WTC11 (cell line): ENCODE measurements at regions not wholly inside any gene's neighbourhood (a gene's known extent, or its start where the extent isn't known, plus 50 kb on each side); places are given as distances from the start of the nearest gene placed in this dataset.

ENCODE experiments used
- ATAC-seq: fragments of 200-7000 bp; cut with Tn5 transposase; 2 replicates; pipeline ENCODE4 v1.10.0; 2021; ENCODE audit warnings: mild to moderate bottlenecking, moderate library complexity
- CTCF ChIA-PET: fragments of 300-600 bp; sonication (Branson Sonifier 250); formaldehyde crosslinking; loops from one replicate; lab custom pipeline; 2021; ENCODE audit warnings: antibody characterized with exemption; lab: Charles Lee
- POLR2A ChIA-PET: fragments of 350-600 bp; sonication (Branson Sonifier 250); formaldehyde crosslinking; loops from one replicate; lab custom pipeline; 2021; ENCODE audit warnings: antibody characterized with exemption; lab: Charles Lee
- DNase-seq: peaks from one replicate; pipeline ENCODE4 v3.0.0; 2021; ENCODE audit warnings: low spot score
- H3K27ac Mint-ChIP-seq: 2 replicates; pipeline ENCODE4 v1.8.0; 2021; ENCODE audit warnings: mixed read lengths
- H3K27me3 Mint-ChIP-seq: 2 replicates; pipeline ENCODE4 v1.8.0; 2021; ENCODE audit warnings: low read depth, mild to moderate bottlenecking, moderate library complexity, mixed read lengths
- H3K36me3 Mint-ChIP-seq: 2 replicates; pipeline ENCODE4 v1.8.0; 2021; ENCODE audit warnings: mixed read lengths
- H3K4me1 Mint-ChIP-seq: 2 replicates; pipeline ENCODE4 v1.8.0; 2022; ENCODE audit warnings: mixed read lengths
- H3K4me3 Mint-ChIP-seq: 2 replicates; pipeline ENCODE4 v1.8.0; 2021; ENCODE audit warnings: mild to moderate bottlenecking, moderate library complexity, mixed read lengths
- H3K9me3 Mint-ChIP-seq: 2 replicates; pipeline ENCODE4 v1.8.0; 2021; ENCODE audit warnings: mixed read lengths
- EMX1 ChIP-seq: fragments of 250-450 bp; sonication (Bioruptor Pico); IDR thresholded peaks from 2 replicates; pipeline ENCODE4 v1.8.0; 2021; ENCODE audit warnings: mild to moderate bottlenecking
- ESRRA ChIP-seq: sonication (generic); formaldehyde crosslinking; IDR thresholded peaks from 2 replicates; pipeline ENCODE4 v1.8.1; 2022; ENCODE audit warnings: mild to moderate bottlenecking, missing genetic modification reagents, borderline replicate concordance
- MYBL2 ChIP-seq: sonication (generic); formaldehyde crosslinking; IDR thresholded peaks from 2 replicates; pipeline ENCODE4 v1.8.1; 2023; ENCODE audit warnings: mild to moderate bottlenecking, moderate library complexity, missing genetic modification reagents
- NFE2L1 ChIP-seq: sonication (generic); formaldehyde crosslinking; IDR thresholded peaks from 2 replicates; pipeline ENCODE4 v1.8.1; 2023; ENCODE audit warnings: missing genetic modification reagents
- ZNF121 ChIP-seq: sonication (generic); formaldehyde crosslinking; IDR thresholded peaks from 2 replicates; pipeline ENCODE4 v1.8.0; 2023; ENCODE audit warnings: missing genetic modification reagents
- ZNF232 ChIP-seq: sonication (generic); formaldehyde crosslinking; IDR thresholded peaks from 2 replicates; pipeline ENCODE4 v1.8.0; 2022; ENCODE audit warnings: mild to moderate bottlenecking, missing genetic modification reagents
- TF ChIP-seq, protein P1 (sequence below): sonication (generic); formaldehyde crosslinking; IDR thresholded peaks from 2 replicates; pipeline ENCODE4 v1.8.0; 2022; ENCODE audit warnings: missing genetic modification reagents
- TF ChIP-seq, protein P2 (sequence below): fragments of 250-450 bp; sonication (Bioruptor Pico); IDR thresholded peaks from 2 replicates; pipeline ENCODE4 v1.9.0; 2021; ENCODE audit warnings: mild to moderate bottlenecking
- TF ChIP-seq, protein P3 (sequence below): sonication (generic); formaldehyde crosslinking; IDR thresholded peaks from 2 replicates; pipeline ENCODE4 v1.8.1; 2022; ENCODE audit warnings: low read depth, missing genetic modification reagents, borderline replicate concordance
- TF ChIP-seq, protein P4 (sequence below): sonication (generic); formaldehyde crosslinking; IDR thresholded peaks from 2 replicates; pipeline ENCODE4 v1.8.0; 2023; ENCODE audit warnings: mild to moderate bottlenecking, missing genetic modification reagents
- TF ChIP-seq, protein P5 (sequence below): sonication (generic); formaldehyde crosslinking; IDR thresholded peaks from 2 replicates; pipeline ENCODE4 v1.8.1; 2023; ENCODE audit warnings: mild to moderate bottlenecking, missing genetic modification reagents, borderline replicate concordance
- TF ChIP-seq, protein P6 (sequence below): sonication (generic); formaldehyde crosslinking; IDR thresholded peaks from 2 replicates; pipeline ENCODE4 v1.8.1; 2023; ENCODE audit warnings: mild to moderate bottlenecking, missing genetic modification reagents
- TF ChIP-seq, protein P7 (sequence below): sonication (generic); formaldehyde crosslinking; IDR thresholded peaks from 2 replicates; pipeline ENCODE4 v1.8.0; 2022; ENCODE audit warnings: mild to moderate bottlenecking, missing genetic modification reagents
- TF ChIP-seq, protein P8 (sequence below): sonication (generic); formaldehyde crosslinking; IDR thresholded peaks from 2 replicates; pipeline ENCODE4 v1.8.0; 2023; ENCODE audit warnings: missing genetic modification reagents

DNA sequence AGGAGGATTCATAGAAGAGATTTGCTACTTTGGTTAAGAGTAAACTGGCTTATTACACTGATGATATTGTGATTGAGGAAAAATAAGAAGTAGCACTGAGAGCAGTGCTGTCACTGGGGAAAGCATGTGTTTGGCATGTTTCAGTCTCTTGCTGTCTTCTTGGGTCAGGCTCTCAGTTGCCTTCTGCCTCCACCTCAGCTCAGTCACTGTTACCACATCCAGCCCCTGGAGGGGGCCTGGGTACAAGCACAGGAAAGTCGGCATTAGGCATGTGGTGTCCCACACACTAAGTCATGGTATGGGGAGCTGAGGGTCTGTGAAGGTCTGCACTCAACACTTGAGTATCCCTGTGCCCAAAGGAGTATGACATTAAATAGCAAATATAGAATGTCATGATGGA is 958.3 kb upstream of the CDH9 start (continued):
- no peak for TF ChIP-seq ZNF232 (CRISPR knock-in tag)
- TF ChIP-seq, protein P1, sequence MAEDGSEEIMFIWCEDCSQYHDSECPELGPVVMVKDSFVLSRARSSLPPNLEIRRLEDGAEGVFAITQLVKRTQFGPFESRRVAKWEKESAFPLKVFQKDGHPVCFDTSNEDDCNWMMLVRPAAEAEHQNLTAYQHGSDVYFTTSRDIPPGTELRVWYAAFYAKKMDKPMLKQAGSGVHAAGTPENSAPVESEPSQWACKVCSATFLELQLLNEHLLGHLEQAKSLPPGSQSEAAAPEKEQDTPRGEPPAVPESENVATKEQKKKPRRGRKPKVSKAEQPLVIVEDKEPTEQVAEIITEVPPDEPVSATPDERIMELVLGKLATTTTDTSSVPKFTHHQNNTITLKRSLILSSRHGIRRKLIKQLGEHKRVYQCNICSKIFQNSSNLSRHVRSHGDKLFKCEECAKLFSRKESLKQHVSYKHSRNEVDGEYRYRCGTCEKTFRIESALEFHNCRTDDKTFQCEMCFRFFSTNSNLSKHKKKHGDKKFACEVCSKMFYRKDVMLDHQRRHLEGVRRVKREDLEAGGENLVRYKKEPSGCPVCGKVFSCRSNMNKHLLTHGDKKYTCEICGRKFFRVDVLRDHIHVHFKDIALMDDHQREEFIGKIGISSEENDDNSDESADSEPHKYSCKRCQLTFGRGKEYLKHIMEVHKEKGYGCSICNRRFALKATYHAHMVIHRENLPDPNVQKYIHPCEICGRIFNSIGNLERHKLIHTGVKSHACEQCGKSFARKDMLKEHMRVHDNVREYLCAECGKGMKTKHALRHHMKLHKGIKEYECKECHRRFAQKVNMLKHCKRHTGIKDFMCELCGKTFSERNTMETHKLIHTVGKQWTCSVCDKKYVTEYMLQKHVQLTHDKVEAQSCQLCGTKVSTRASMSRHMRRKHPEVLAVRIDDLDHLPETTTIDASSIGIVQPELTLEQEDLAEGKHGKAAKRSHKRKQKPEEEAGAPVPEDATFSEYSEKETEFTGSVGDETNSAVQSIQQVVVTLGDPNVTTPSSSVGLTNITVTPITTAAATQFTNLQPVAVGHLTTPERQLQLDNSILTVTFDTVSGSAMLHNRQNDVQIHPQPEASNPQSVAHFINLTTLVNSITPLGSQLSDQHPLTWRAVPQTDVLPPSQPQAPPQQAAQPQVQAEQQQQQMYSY, result no peak
- TF ChIP-seq, protein P2, sequence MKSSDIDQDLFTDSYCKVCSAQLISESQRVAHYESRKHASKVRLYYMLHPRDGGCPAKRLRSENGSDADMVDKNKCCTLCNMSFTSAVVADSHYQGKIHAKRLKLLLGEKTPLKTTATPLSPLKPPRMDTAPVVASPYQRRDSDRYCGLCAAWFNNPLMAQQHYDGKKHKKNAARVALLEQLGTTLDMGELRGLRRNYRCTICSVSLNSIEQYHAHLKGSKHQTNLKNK, result no peak
- TF ChIP-seq, protein P3, sequence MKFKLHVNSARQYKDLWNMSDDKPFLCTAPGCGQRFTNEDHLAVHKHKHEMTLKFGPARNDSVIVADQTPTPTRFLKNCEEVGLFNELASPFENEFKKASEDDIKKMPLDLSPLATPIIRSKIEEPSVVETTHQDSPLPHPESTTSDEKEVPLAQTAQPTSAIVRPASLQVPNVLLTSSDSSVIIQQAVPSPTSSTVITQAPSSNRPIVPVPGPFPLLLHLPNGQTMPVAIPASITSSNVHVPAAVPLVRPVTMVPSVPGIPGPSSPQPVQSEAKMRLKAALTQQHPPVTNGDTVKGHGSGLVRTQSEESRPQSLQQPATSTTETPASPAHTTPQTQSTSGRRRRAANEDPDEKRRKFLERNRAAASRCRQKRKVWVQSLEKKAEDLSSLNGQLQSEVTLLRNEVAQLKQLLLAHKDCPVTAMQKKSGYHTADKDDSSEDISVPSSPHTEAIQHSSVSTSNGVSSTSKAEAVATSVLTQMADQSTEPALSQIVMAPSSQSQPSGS (CRISPR knock-in tag), result no peak
- TF ChIP-seq, protein P4, sequence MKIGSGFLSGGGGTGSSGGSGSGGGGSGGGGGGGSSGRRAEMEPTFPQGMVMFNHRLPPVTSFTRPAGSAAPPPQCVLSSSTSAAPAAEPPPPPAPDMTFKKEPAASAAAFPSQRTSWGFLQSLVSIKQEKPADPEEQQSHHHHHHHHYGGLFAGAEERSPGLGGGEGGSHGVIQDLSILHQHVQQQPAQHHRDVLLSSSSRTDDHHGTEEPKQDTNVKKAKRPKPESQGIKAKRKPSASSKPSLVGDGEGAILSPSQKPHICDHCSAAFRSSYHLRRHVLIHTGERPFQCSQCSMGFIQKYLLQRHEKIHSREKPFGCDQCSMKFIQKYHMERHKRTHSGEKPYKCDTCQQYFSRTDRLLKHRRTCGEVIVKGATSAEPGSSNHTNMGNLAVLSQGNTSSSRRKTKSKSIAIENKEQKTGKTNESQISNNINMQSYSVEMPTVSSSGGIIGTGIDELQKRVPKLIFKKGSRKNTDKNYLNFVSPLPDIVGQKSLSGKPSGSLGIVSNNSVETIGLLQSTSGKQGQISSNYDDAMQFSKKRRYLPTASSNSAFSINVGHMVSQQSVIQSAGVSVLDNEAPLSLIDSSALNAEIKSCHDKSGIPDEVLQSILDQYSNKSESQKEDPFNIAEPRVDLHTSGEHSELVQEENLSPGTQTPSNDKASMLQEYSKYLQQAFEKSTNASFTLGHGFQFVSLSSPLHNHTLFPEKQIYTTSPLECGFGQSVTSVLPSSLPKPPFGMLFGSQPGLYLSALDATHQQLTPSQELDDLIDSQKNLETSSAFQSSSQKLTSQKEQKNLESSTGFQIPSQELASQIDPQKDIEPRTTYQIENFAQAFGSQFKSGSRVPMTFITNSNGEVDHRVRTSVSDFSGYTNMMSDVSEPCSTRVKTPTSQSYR (CRISPR knock-in tag), result no peak
- TF ChIP-seq, protein P5, sequence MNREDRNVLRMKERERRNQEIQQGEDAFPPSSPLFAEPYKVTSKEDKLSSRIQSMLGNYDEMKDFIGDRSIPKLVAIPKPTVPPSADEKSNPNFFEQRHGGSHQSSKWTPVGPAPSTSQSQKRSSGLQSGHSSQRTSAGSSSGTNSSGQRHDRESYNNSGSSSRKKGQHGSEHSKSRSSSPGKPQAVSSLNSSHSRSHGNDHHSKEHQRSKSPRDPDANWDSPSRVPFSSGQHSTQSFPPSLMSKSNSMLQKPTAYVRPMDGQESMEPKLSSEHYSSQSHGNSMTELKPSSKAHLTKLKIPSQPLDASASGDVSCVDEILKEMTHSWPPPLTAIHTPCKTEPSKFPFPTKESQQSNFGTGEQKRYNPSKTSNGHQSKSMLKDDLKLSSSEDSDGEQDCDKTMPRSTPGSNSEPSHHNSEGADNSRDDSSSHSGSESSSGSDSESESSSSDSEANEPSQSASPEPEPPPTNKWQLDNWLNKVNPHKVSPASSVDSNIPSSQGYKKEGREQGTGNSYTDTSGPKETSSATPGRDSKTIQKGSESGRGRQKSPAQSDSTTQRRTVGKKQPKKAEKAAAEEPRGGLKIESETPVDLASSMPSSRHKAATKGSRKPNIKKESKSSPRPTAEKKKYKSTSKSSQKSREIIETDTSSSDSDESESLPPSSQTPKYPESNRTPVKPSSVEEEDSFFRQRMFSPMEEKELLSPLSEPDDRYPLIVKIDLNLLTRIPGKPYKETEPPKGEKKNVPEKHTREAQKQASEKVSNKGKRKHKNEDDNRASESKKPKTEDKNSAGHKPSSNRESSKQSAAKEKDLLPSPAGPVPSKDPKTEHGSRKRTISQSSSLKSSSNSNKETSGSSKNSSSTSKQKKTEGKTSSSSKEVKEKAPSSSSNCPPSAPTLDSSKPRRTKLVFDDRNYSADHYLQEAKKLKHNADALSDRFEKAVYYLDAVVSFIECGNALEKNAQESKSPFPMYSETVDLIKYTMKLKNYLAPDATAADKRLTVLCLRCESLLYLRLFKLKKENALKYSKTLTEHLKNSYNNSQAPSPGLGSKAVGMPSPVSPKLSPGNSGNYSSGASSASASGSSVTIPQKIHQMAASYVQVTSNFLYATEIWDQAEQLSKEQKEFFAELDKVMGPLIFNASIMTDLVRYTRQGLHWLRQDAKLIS, result no peak
- no peak for TF ChIP-seq NFE2L1
- TF ChIP-seq, protein P6, sequence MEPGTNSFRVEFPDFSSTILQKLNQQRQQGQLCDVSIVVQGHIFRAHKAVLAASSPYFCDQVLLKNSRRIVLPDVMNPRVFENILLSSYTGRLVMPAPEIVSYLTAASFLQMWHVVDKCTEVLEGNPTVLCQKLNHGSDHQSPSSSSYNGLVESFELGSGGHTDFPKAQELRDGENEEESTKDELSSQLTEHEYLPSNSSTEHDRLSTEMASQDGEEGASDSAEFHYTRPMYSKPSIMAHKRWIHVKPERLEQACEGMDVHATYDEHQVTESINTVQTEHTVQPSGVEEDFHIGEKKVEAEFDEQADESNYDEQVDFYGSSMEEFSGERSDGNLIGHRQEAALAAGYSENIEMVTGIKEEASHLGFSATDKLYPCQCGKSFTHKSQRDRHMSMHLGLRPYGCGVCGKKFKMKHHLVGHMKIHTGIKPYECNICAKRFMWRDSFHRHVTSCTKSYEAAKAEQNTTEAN, result no peak
- TF ChIP-seq, protein P7, sequence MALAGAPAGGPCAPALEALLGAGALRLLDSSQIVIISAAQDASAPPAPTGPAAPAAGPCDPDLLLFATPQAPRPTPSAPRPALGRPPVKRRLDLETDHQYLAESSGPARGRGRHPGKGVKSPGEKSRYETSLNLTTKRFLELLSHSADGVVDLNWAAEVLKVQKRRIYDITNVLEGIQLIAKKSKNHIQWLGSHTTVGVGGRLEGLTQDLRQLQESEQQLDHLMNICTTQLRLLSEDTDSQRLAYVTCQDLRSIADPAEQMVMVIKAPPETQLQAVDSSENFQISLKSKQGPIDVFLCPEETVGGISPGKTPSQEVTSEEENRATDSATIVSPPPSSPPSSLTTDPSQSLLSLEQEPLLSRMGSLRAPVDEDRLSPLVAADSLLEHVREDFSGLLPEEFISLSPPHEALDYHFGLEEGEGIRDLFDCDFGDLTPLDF (CRISPR knock-in tag), result no peak

DNA sequence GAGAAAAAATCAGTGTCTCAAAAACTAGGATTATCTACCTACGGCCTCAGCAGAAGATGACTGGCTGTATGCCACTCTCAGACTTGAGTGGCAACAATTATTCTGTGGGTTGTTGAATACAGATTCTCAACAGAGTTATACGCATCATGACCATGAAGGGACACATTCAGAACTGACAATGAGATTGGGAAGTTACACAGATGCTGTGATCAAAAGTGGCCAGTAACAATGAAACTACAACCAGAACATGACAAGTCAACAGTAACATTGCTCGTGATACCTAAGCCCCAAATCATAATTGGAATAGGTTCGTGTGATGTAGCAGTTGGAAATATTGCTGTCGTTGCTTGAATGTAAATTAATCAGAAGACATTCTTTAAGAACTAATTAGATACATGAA is 957.5 kb upstream of the CDH9 start:
- Mint-ChIP-seq H3K4me1 (no peaks in the 10 kb centered on the region), H3K4me3 (no peak overlapping the region), H3K27ac (no peak overlapping the region), H3K36me3 (no peaks in the 10 kb centered on the region; the same call in 1 of the 2 replicates)
- ATAC-seq, result no peak
- no peak for DNase-seq
- TF ChIP-seq EMX1 (CRISPR knock-in tag) (no peak), MYBL2 (CRISPR knock-in tag) (no peak), ESRRA (no peak), ZNF121 (CRISPR knock-in tag) (no peak)
- TF ChIP-seq, protein P8, sequence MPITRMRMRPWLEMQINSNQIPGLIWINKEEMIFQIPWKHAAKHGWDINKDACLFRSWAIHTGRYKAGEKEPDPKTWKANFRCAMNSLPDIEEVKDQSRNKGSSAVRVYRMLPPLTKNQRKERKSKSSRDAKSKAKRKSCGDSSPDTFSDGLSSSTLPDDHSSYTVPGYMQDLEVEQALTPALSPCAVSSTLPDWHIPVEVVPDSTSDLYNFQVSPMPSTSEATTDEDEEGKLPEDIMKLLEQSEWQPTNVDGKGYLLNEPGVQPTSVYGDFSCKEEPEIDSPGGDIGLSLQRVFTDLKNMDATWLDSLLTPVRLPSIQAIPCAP (CRISPR knock-in tag), result no peak
- TF ChIP-seq, all 79 proteins: peak for 0
- Mint-ChIP-seq H3K9me3 (peaks cover 31% of the 10 kb centered on the region), H3K27me3 (no peaks in the 10 kb centered on the region)
- ChIA-PET POLR2A (no interaction called here), CTCF (no interaction called here)
